ENCODE measurements at regions not wholly inside any gene's neighbourhood (a gene's known extent, or its start where the extent isn't known, plus 50 kb on each side); places are given as distances from the start of the nearest gene placed in this dataset.
"Not testable (repeated sequence)": the region's sequence is repeated elsewhere in the genome, so short reads cannot be mapped to it uniquely, and the experiment has no call there.

- H3K27ac ChIP-seq: no peak overlapping the region
- DNase-seq (no peak), ATAC-seq (no peak)
- H3K4me1 ChIP-seq: no peaks in the 10 kb centered on the region
- no peaks in the 10 kb centered on the region for H3K27me3 ChIP-seq
- H3K4me3 ChIP-seq: no peak overlapping the region
- no peaks in the 10 kb centered on the region for H3K36me3 ChIP-seq
- no peak for TF ChIP-seq CTCF (IDR thresholded peaks at IDR 0.05)
- TF ChIP-seq POLR2A (IDR thresholded peaks at IDR 0.05): no peak
- intact Hi-C loops (cut with DNase I): no loop called here
- 41% methylated on average over 5 of the region's 5 CpGs for WGBS (ENCODE audit: insufficient coverage, low coverage, low lambda C conversion rate, missing lambda C conversion rate)
- H3K9me3 ChIP-seq: no peaks in the 10 kb centered on the region
These were observed 228.7 kb upstream of the FZD8 start for GRCh38 chr10:35870665-35871310.

- H3K36me3 ChIP-seq; DNase-seq; H3K4me3 ChIP-seq; H3K27ac ChIP-seq; intact Hi-C loops (cut with DNase I); H3K4me1 ChIP-seq; ATAC-seq; H3K9me3 ChIP-seq; H3K27me3 ChIP-seq: not testable (repeated sequence)
- 40% methylated on average over 1 of the region's 25 CpGs for WGBS (ENCODE audit: insufficient coverage, low coverage, low lambda C conversion rate, missing lambda C conversion rate)
These were observed 216.7 kb upstream of the FZD8 start for GRCh38 chr10:35858676-35859283.

GRCh38 chr10:35857860-35858259, 215.8 kb upstream of the FZD8 start:
- DNase-seq (no peak), ATAC-seq (no peak)
- Histone ChIP-seq H3K27me3 (no peaks in the 10 kb centered on the region), H3K4me3 (no peak overlapping the region), H3K27ac (no peak overlapping the region), H3K36me3 (no peaks in the 10 kb centered on the region), H3K9me3 (no peaks in the 10 kb centered on the region), H3K4me1 (no peaks in the 10 kb centered on the region)
- intact Hi-C loops (cut with DNase I): no loop called here
- 29% methylated on average over 1 of the region's 1 CpG for WGBS (ENCODE audit: insufficient coverage, low coverage, low lambda C conversion rate, missing lambda C conversion rate)
- no peak for TF ChIP-seq POLR2A (IDR thresholded peaks at IDR 0.05)
- no peak for TF ChIP-seq CTCF (IDR thresholded peaks at IDR 0.05)

- TF ChIP-seq CTCF (IDR thresholded peaks at IDR 0.05) (no peak), POLR2A (IDR thresholded peaks at IDR 0.05) (no peak)
- no peak overlapping the region for H3K4me3 ChIP-seq
- no peak overlapping the region for H3K27ac ChIP-seq
- ATAC-seq (no peak), DNase-seq (no peak)
- H3K9me3 ChIP-seq: no peaks in the 10 kb centered on the region
- no peaks in the 10 kb centered on the region for H3K36me3 ChIP-seq
- intact Hi-C loops (cut with DNase I): no loop called here
- H3K27me3 ChIP-seq: no peaks in the 10 kb centered on the region
- H3K4me1 ChIP-seq: no peaks in the 10 kb centered on the region
- 28% methylated on average over 1 of the region's 1 CpG for WGBS (ENCODE audit: insufficient coverage, low coverage, low lambda C conversion rate, missing lambda C conversion rate)
These were observed 213.3 kb upstream of the FZD8 start for GRCh38 chr10:35855155-35855947.

GRCh38 chr10:35854661-35855060, 212.6 kb upstream of the FZD8 start:
- Histone ChIP-seq H3K4me1 (no peaks in the 10 kb centered on the region), H3K27me3 (no peaks in the 10 kb centered on the region), H3K36me3 (no peaks in the 10 kb centered on the region), H3K4me3 (no peak overlapping the region), H3K27ac (no peak overlapping the region), H3K9me3 (no peaks in the 10 kb centered on the region)
- no peak for DNase-seq
- WGBS (ENCODE audit: insufficient coverage, low coverage, low lambda C conversion rate, missing lambda C conversion rate): 42% methylated on average over 2 of the region's 2 CpGs
- ATAC-seq: no peak
- no peak for TF ChIP-seq POLR2A (IDR thresholded peaks at IDR 0.05)
- TF ChIP-seq CTCF (IDR thresholded peaks at IDR 0.05): no peak
- intact Hi-C loops (cut with DNase I): no loop called here

Measured in right lobe of liver (tissue), 6 donors.